Kidney (tissue), 13 donors: ENCODE measurements at regions not wholly inside any gene's neighbourhood (a gene's known extent, or its start where the extent isn't known, plus 50 kb on each side); places are given as distances from the start of the nearest gene placed in this dataset.

Experiments
- DNase-seq, 5 donors: peaks; one replicate each; pipeline ENCODE4 v3.0.0-alpha.2; 2013 to 2020
- FAIRE-seq: peaks from 2 replicates; lab custom pipeline; 2012; peaks lifted over from hg19 to GRCh38; lab: Jason Lieb, UNC
- H3K27ac ChIP-seq, 2 donors: one replicate each; pipeline ENCODE4 v1.7.0; 2013; ENCODE audit warnings: low read depth in 2 of 2, low read length in 2 of 2, inconsistent platforms in 1 of 2
- H3K27me3 ChIP-seq: one replicate; pipeline ENCODE4 v1.7.1; 2013; ENCODE audit warnings: low read length, inconsistent platforms; ENCODE audit not compliant: control insufficient read depth, insufficient read depth
- H3K36me3 ChIP-seq, 3 donors: one replicate each; pipeline versions ENCODE4 v1.7.0 to v1.7.1; 2013; ENCODE audit warnings: low read length in 3 of 3, control low read depth in 1 of 3, inconsistent platforms in 1 of 3; ENCODE audit not compliant: insufficient read depth in 3 of 3, control insufficient read depth in 2 of 3
- H3K4me1 ChIP-seq, 3 donors: one replicate each; pipeline versions ENCODE4 v1.7.0 to v1.7.1; 2013; ENCODE audit warnings: low read length in 3 of 3, inconsistent platforms in 1 of 3, low read depth in 1 of 3; ENCODE audit not compliant: control insufficient read depth in 2 of 3, insufficient read depth in 2 of 3
- H3K4me3 ChIP-seq, 3 donors: one replicate each; pipeline versions ENCODE4 v1.7.0 to v1.8.1; 2013; ENCODE audit warnings: low read length in 3 of 3, control low read depth in 1 of 3, inconsistent platforms in 1 of 3
- H3K9ac ChIP-seq, 3 donors: one replicate each; pipeline versions ENCODE4 v1.7.0 to v1.7.1; 2013; ENCODE audit warnings: low read length in 3 of 3, control low read depth in 1 of 3, inconsistent platforms in 1 of 3
- H3K9me3 ChIP-seq, 3 donors: one replicate each; pipeline versions ENCODE4 v1.7.0 to v1.7.1; 2013; ENCODE audit warnings: low read length in 3 of 3, control low read depth in 1 of 3, inconsistent platforms in 1 of 3; ENCODE audit not compliant: control insufficient read depth in 2 of 3, insufficient read depth in 1 of 3
- CTCF ChIP-seq: IDR thresholded peaks from 3 replicates; pipeline ENCODE4 v1.5.1; 2012; ENCODE audit warnings: mild to moderate bottlenecking, moderate library complexity, borderline replicate concordance; ENCODE audit not compliant: insufficient read depth; ENCODE audit errors: extremely low read depth
- intact Hi-C: fragments of 100-400 bp; cut with DNase I; formaldehyde crosslinking; loops from one replicate; pipeline ENCODE4 v1.11.1; 2022
- donor health status: control.
- donor health status: control.
- donor health status: control.
- donor health status: control.
- donor health status: control.
- donor health status: DM: yes; HTN: yes; CAD: no.
- donor health status: Normal renal cell carcinoma (clear cell type).

GRCh38 chr1:90835661-90836344 is 118.7 kb upstream of the BARHL2 start:
- no peak overlapping the region for H3K27ac ChIP-seq
- H3K9ac ChIP-seq = no peak overlapping the region
- no peaks in the 10 kb centered on the region for H3K36me3 ChIP-seq
- intact Hi-C loops = no loop called here
- peak overlapping the region in 1 of 3 donors; percentile 19 for H3K4me3 ChIP-seq
- FAIRE-seq (no peak), DNase-seq (peak in 2 of 5 donors; percentile 22 to 77)
- TF ChIP-seq CTCF = no peak
- peaks cover 91% of the 10 kb centered on the region for H3K27me3 ChIP-seq
- H3K4me1 ChIP-seq = peaks cover 0 to 5% (median 3%) of the 10 kb centered on the region in 3 donors
- H3K9me3 ChIP-seq = no peaks in the 10 kb centered on the region

- no peak overlapping the region for H3K9ac ChIP-seq
- no peak overlapping the region for H3K27ac ChIP-seq
- no peak for TF ChIP-seq CTCF
- H3K4me1 ChIP-seq = peaks cover 0 to 5% (median 3%) of the 10 kb centered on the region in 3 donors
- DNase-seq = peak in 3 of 5 donors; percentile 34 to 71 (median 53)
- intact Hi-C loops = no loop called here
- peaks cover 88% of the 10 kb centered on the region for H3K27me3 ChIP-seq
- no peaks in the 10 kb centered on the region for H3K36me3 ChIP-seq
- H3K4me3 ChIP-seq = no peak overlapping the region
- FAIRE-seq = no peak
- H3K9me3 ChIP-seq = no peaks in the 10 kb centered on the region
Measured at GRCh38 chr1:90834886-90835660, 118.0 kb upstream of the BARHL2 start.

DNA sequence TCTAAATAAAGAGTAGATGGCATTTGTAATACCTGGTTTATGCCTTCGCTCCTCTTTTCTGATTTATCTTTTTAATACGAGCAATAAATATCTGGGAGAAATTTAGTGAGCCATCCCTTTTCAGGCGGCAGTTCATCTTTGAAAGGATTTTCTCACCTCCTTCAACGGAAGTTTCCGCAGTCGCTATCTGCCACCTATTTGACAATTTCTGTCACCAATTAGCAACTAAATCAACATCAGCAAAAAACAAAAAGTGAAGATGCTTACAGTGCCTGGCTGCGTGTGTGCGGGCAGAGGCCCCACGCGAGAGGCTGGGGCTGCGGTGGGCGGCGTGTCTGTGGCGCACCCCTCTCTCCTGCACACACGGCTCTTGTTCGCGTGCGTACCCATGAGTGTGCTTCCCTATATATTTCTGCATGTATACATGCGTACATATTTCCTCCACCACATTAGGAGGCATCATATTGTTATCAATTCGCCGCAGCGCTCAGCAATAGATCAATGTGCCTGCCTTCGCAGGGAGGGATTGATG is 117.3 kb upstream of the BARHL2 start:
- H3K4me3 ChIP-seq = no peak overlapping the region
- no peaks in the 10 kb centered on the region for H3K36me3 ChIP-seq
- H3K27ac ChIP-seq = no peak overlapping the region
- peaks cover 0 to 5% (median 3%) of the 10 kb centered on the region in 3 donors for H3K4me1 ChIP-seq
- no peak for TF ChIP-seq CTCF
- H3K27me3 ChIP-seq = peaks cover 88% of the 10 kb centered on the region
- no peaks in the 10 kb centered on the region for H3K9me3 ChIP-seq
- FAIRE-seq (no peak), DNase-seq (no peak)
- intact Hi-C loops = no loop called here
- no peak overlapping the region for H3K9ac ChIP-seq
